ENCODE measurements at regions not wholly inside any gene's neighbourhood (a gene's known extent, or its start where the extent isn't known, plus 50 kb on each side); places are given as distances from the start of the nearest gene placed in this dataset.

- no peaks in the 10 kb centered on the region for H3K27me3 ChIP-seq
- H3K4me1 ChIP-seq = no peaks in the 10 kb centered on the region
- H3K27ac ChIP-seq = no peak overlapping the region
- WGBS, 2 donors = 78 to 85% methylated on average over 12 to 16 of the region's 17 CpGs
- TF ChIP-seq POLR2A (IDR thresholded peaks at IDR 0.05) (no peak), CTCF (IDR thresholded peaks at IDR 0.05) (no peak), EP300 (IDR thresholded peaks at IDR 0.05) (no peak)
- no peak for DNase-seq (ENCODE audit: low spot score in 2 of 2)
- no peaks in the 10 kb centered on the region for H3K9me3 ChIP-seq
- no peak overlapping the region for H3K4me3 ChIP-seq
- H3K36me3 ChIP-seq = no peaks in the 10 kb centered on the region
These were observed 128.1 kb upstream of the FOXF1 start for GRCh38 chr16:86382067-86382773.

- Histone ChIP-seq H3K27ac (no peak overlapping the region), H3K36me3 (no peaks in the 10 kb centered on the region), H3K9me3 (no peaks in the 10 kb centered on the region), H3K4me1 (no peaks in the 10 kb centered on the region), H3K4me3 (no peak overlapping the region), H3K27me3 (no peaks in the 10 kb centered on the region)
- TF ChIP-seq CTCF (IDR thresholded peaks at IDR 0.05) (no peak), EP300 (IDR thresholded peaks at IDR 0.05) (no peak), POLR2A (IDR thresholded peaks at IDR 0.05) (no peak)
- no peak for DNase-seq (ENCODE audit: low spot score in 2 of 2)
- 74 to 84% methylated on average over 15 of the region's 15 CpGs for WGBS, 2 donors
These were observed 127.4 kb upstream of the FOXF1 start for GRCh38 chr16:86382774-86383407.

- Histone ChIP-seq H3K27me3 (no peaks in the 10 kb centered on the region), H3K9me3 (no peaks in the 10 kb centered on the region), H3K4me3 (no peak overlapping the region), H3K27ac (peak overlapping the region in 1 of 4 donors; percentile 28), H3K4me1 (no peaks in the 10 kb centered on the region), H3K36me3 (no peaks in the 10 kb centered on the region)
- DNase-seq (ENCODE audit: low spot score in 2 of 2) = no peak
- WGBS, 2 donors = 21 to 23% methylated on average over 7 of the region's 7 CpGs
- TF ChIP-seq CTCF (IDR thresholded peaks at IDR 0.05) = no peak
- no peak for TF ChIP-seq POLR2A (IDR thresholded peaks at IDR 0.05)
- TF ChIP-seq EP300 (IDR thresholded peaks at IDR 0.05) = no peak
These were observed 126.7 kb upstream of the FOXF1 start for GRCh38 chr16:86383488-86384262.

- TF ChIP-seq CTCF (IDR thresholded peaks at IDR 0.05) (no peak), EP300 (IDR thresholded peaks at IDR 0.05) (no peak), POLR2A (IDR thresholded peaks at IDR 0.05) (no peak)
- DNase-seq (ENCODE audit: low spot score in 2 of 2) = no peak
- Histone ChIP-seq H3K36me3 (no peaks in the 10 kb centered on the region), H3K27ac (no peak overlapping the region), H3K4me1 (no peaks in the 10 kb centered on the region), H3K9me3 (no peaks in the 10 kb centered on the region), H3K27me3 (no peaks in the 10 kb centered on the region), H3K4me3 (no peak overlapping the region)
- 46 to 55% methylated on average over 9 of the region's 9 CpGs for WGBS, 2 donors
These were observed 126.1 kb upstream of the FOXF1 start for GRCh38 chr16:86384263-86384649.

GRCh38 chr16:86384980-86385379, 125.3 kb upstream of the FOXF1 start:
- Histone ChIP-seq H3K9me3 (no peaks in the 10 kb centered on the region), H3K27me3 (peaks cover 0 to under 1% of the 10 kb centered on the region in 2 donors), H3K36me3 (no peaks in the 10 kb centered on the region), H3K4me1 (no peaks in the 10 kb centered on the region), H3K4me3 (no peak overlapping the region), H3K27ac (no peak overlapping the region)
- 77 to 83% methylated on average over 9 to 10 of the region's 10 CpGs for WGBS, 2 donors
- no peak for TF ChIP-seq POLR2A (IDR thresholded peaks at IDR 0.05)
- TF ChIP-seq EP300 (IDR thresholded peaks at IDR 0.05) = no peak
- TF ChIP-seq CTCF (IDR thresholded peaks at IDR 0.05) = no peak
- DNase-seq (ENCODE audit: low spot score in 2 of 2) = no peak

Data from tibial nerve (tissue), 4 donors.